GM21529 (cell line): ENCODE measurements at regions not wholly inside any gene's neighbourhood (a gene's known extent, or its start where the extent isn't known, plus 50 kb on each side); places are given as distances from the start of the nearest gene placed in this dataset.
"Not testable (repeated sequence)": the region's sequence is repeated elsewhere in the genome, so short reads cannot be mapped to it uniquely, and the experiment has no call there.

ENCODE experiments used
- ATAC-seq: cut with Tn5 transposase; IDR thresholded peaks from one replicate; pipeline ENCODE4 v1.9.1; 2021; ENCODE audit not compliant: unreplicated experiment

- ATAC-seq: no peak
Observed at GRCh38 chr2:139600166-139600565, 820.0 kb upstream of the NXPH2 start.

GRCh38 chr2:139585101-139585500, 804.9 kb upstream of the NXPH2 start:
- no peak for ATAC-seq

- no peak for ATAC-seq
Observed at GRCh38 chr2:139574371-139574770, 794.2 kb upstream of the NXPH2 start.

DNA sequence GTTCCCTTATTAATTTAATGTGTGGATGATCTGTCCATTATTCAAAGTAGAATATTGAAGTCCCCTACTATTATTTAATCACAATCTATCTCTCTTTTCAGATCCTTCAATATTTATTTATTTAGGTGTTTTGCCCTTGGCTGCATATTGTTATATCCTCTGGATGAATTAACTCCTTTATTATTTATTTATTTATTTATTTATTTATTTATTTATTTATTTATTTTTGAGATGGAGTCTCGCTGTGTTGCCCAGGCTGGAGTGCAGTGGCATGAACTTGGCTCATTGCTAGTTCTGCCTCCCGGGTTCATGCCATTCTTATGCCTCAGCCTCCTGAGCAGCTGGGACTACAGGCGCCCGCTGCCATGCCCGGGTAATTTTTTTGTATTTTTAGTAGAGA, 776.6 kb upstream of the NXPH2 start:
- no peak for ATAC-seq

DNA sequence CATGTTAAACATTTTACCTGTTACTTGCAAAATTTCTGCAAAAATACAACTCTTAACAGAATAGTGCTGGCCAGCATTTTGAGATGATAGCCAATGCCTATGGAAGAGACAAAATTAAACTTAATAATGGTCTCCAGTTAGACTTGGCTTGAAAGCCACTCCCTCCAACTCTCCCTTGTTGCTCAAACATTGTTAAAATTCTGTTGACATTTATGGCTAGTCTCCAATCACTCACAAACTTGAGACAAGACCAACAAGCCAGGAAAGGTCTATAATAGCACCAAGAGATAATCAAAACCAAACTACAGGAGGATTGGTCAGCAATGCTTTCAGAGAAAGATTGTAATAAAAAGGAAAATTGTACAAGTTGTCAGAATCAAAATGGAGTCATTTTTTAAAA, 770.7 kb upstream of the NXPH2 start:
- no peak for ATAC-seq

DNA sequence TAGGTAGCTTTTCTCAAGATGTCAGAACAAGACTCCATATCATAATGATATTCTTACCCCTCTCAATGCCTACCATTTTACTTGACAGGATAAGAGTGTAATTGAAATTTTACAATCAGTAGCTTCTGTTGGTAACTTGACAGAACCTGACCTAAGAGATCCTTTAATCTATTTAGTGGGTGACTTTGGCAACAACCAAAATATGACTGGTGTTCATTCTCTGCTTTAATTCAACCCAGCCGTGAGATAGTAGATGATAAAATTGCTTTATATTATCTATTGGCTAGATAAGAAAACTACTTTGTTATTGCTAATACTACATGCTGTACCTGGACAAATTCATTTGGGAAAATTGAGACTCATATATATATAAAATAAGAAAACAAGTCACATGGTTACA, 770.2 kb upstream of the NXPH2 start:
- ATAC-seq: no peak

DNA sequence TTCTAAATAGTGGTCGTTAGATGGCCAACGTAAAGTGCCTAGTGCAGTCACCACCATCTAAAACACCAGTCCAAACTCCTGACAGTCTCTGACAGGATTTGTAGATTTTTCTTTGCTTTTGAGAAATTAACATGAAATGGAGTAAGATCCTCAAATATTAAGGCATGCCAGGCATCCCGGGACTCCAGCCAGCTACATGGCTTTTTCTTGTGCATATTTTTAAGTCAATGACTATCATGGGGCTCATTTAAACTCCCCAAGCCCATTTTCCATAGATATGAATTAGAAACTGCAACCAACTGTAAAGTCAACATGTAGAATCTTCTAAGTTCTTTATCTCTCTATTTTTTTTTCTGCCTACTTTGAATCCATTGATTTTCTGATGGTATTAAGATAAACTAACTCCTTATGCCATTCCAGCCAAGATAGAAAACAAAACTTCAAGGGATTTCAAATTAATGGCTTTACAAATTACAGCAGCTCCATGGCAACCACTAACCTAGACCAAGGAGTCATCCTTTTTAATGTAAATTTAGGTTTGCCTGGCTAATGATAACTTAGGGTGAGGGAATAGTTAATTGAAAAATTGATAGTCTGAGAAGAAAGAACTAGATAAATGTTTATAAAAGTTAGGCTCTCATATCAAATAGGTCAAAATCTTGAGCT, 764.1 kb upstream of the NXPH2 start:
- ATAC-seq: no peak

GRCh38 chr2:139538332-139539020, 758.3 kb upstream of the NXPH2 start:
- not testable (repeated sequence) for ATAC-seq

DNA sequence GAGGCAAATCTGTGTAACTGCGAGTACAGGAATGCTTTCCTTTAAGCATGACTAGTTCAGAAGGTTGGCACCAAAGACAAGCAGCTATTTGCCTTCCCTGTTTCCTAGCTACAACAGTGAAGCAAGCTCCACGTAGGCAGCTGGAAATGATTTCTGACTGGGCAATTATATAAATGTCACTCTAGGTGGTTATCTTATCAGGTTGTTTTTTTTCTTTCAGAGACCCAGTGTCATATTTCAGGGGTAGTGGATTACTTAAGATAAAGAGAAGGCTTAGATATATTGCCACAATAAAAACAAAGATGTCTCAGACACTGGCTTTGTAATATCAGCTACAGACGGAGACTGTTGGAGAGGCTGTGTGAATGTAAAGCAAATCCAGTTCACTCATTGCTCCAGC, 748.9 kb upstream of the NXPH2 start:
- ATAC-seq: no peak

DNA sequence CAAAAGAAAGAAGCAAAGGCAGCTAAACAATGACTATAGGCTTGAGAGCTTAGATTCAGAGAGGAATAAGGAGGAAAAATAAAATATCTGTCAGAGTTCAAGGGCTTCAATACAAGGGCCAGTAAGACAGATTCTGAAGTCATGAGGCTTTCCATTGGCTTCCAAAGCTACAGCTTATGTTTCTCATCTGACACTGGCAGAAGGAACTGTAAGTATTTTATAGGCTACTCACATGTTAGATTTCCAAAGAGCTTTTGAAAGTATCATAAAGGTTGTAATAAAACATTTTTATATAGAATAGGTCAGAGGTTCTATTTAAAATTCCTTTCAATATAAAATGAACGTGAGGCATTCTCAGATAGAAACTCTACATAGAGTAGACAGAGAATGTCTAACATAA, 746.6 kb upstream of the NXPH2 start:
- ATAC-seq: no peak

- ATAC-seq: no peak
Observed at GRCh38 chr2:139518321-139518720, 738.1 kb upstream of the NXPH2 start.

- no peak for ATAC-seq
Observed at GRCh38 chr2:139514951-139515350, 734.8 kb upstream of the NXPH2 start.

- no peak for ATAC-seq
Observed at GRCh38 chr2:139495851-139496250, 715.7 kb upstream of the NXPH2 start.

DNA sequence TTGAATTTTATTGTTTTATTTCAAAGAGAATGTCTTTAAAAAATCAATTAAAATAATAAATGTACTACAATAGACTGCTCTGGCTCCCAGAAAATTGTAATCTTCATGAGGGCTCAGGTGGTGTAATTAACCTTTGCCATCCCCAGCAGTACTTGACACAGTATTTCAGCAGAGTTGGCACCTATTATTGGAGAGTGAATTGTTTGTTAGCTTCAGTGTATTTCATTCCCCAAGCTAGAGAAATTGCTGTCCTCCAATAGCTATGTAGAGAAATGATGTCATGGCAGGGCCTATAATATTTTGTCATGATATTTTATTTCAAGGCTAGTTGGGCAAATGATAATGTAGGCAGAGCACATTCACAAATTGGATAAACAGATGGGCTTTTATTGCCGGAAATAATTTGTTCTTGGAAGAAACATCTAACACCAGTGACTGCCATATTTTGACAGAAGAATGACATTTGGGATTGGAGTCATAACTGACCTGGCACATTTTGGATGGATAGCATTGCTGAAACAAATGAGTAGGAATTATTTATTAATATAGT, 712.0 kb upstream of the NXPH2 start:
- no peak for ATAC-seq

DNA sequence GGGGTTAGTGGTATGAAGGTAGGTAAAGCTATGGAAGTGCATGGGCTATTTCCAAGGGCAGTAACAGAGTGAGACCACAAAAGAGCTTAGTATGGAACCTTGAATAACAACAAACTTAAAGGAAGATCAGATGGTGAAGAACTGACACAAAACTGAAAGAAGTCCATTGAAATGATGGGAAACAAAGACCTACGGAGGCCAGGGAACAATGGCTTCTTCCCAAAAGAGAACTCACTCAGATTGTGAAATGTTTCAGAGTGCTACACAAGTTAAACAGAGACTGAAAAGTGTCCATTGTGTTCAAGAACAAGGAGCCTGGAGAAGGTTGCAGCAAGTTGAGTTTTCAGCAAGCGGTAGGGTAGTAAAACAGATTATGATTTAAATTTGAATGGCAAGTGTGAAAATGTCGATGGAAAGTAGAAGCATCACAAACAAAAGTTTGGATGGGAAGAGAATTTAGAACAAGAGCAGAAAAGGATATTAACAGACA, 700.0 kb upstream of the NXPH2 start:
- ATAC-seq: no peak

DNA sequence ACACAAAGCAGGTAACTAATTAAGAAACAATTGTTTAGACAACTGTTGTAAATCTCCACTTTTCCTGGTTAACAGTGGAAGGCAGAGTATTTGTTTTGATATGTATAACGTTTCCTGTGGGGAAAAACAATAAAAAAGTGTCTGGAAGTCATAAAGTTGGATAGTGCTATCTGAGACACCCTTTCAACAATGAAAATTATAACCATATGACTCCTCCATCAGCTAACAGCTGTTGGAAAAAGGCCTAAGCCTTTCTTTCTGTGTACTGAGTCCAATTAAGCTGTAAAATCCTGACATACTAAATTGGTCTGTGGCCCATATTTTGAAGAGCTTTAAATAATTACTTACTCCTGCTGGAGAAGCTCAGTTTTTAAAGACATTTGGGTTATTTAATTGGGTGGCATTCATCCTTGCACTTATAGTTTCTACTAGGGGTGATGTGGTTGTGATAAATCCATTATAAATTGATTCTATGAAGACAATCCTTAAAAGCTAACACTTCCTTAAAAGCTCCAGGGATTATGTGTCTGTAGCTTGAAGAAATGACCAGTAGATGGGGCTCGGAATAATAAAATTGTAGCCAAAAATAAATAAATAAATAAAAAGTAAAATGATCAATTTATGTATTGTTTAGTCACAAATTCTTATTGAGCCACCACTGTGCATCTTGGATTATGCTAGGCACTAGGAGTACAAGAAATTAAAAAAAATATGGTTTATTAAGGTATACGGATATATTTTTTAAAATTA, 698.1 kb upstream of the NXPH2 start:
- no peak for ATAC-seq

DNA sequence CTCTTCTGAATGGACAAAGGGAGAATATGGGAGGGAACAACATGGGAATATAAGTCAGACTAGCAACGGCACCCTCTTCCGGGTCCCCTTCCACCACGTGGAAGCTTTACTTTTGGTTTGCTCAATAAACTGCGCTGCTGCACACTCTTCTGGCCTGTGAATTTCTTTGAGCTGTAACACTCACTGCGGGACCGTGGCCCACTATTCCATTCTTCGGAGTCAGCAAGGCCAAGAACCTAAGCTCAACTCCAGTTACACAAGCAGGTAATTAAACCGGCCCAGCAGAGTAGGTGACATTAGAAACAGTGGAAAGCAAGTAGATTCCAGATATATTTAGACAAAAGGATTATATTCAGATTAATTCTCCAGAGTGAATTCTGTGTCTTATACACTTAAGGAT, 697.4 kb upstream of the NXPH2 start:
- ATAC-seq: no peak

- no peak for ATAC-seq
Observed at GRCh38 chr2:139469985-139470384, 689.8 kb upstream of the NXPH2 start.

DNA sequence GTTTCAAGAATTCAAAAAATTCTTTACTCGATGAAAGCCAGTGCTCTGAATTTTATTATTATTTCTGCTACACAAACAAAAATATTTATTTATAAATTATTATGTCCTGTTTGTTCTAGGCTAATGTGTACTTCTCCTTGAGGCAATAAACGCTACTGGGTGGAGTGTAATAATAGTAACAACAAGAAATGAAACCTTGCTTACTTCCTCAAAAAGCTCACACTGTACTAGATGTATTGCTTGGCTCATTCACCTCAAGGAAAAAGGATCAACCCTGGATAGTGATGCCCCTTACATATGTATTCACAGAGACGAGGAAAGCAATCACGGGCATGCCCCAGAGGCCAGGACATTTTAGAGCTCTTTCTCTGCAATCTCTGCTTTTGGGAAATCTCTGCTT, 685.6 kb upstream of the NXPH2 start:
- ATAC-seq: no peak

DNA sequence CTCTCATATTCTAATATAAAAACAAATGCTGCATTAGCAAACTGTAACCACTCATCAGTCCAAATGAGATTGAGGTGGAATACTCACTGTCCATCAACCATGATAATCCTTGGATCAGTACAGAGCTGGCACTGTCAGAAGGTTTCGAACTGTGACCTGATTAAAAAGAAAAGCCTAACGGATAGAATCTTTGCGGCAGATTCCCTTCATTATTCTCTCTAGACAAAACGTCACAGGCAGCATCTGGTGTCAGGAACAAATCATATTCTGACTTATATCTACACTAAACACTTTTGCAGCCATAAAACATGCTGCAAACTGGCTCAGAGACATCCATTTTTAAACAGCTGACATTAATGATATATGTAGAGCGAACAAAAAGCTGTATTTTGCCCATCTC, 677.7 kb upstream of the NXPH2 start:
- ATAC-seq: no peak

GRCh38 chr2:139454251-139454650, 674.1 kb upstream of the NXPH2 start:
- no peak for ATAC-seq

DNA sequence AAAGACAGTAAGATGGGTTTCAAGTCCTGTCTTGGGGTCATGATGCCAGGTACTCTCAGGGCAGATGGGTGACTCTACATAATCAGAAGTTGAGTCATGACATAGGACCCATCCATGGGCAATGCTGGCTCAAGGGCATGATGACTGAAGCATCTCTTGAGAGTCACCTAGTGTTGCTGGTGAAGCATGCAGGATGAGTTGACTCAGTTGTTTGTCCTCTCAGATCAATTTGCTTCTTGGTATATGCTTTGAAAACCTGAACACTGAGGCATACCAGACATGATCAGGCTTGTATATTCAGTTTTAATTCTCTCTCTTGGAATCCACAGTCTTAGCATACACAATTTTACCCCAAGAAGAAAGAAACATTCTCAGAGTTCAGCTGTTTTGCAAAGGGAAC, 658.9 kb upstream of the NXPH2 start:
- ATAC-seq: no peak
